Cardiac muscle cell (in vitro differentiated cells and primary cell): ENCODE measurements at regions not wholly inside any gene's neighbourhood (a gene's known extent, or its start where the extent isn't known, plus 50 kb on each side); places are given as distances from the start of the nearest gene placed in this dataset.

Source experiments
- DNase-seq, 2 donors: peaks; one replicate each; pipeline versions ENCODE4 v3.0.0 to v3.0.0-alpha.2; 2010 to 2017; ENCODE audit warnings: low read depth in 1 of 2, low spot score in 1 of 2
- H3K27ac ChIP-seq: fragments of 200-600 bp; sonication (generic); 2 replicates; pipeline ENCODE4 v1.5.1; 2016
- H3K27me3 ChIP-seq: fragments of 200-600 bp; sonication (generic); 2 replicates; pipeline ENCODE4 v1.6.0; 2016; ENCODE audit warnings: control low read depth
- H3K36me3 ChIP-seq: fragments of 200-600 bp; sonication (generic); 2 replicates; pipeline ENCODE4 v1.5.1; 2016; ENCODE audit warnings: control low read depth
- H3K4me1 ChIP-seq: fragments of 200-600 bp; sonication (generic); 2 replicates; pipeline ENCODE4 v1.8.1; 2017; ENCODE audit warnings: low read depth, mild to moderate bottlenecking, mixed run types
- H3K4me3 ChIP-seq: fragments of 200-600 bp; sonication (generic); 2 replicates; pipeline ENCODE4 v1.5.1; 2016; ENCODE audit warnings: mild to moderate bottlenecking
- H3K9me3 ChIP-seq: fragments of 200-600 bp; sonication (generic); 2 replicates; pipeline ENCODE4 v1.5.1; 2017; ENCODE audit warnings: low read depth, mild to moderate bottlenecking, control low read depth
- CTCF ChIP-seq: IDR thresholded peaks from 2 replicates; pipeline ENCODE4 v1.5.1; 2012; ENCODE audit warnings: low read depth, mild to moderate bottlenecking, low read length

- H3K27me3 ChIP-seq = no peaks in the 10 kb centered on the region
- H3K36me3 ChIP-seq = no peaks in the 10 kb centered on the region
- no peak overlapping the region for H3K27ac ChIP-seq
- no peaks in the 10 kb centered on the region for H3K9me3 ChIP-seq
- no peak overlapping the region for H3K4me3 ChIP-seq
- no peak for TF ChIP-seq CTCF
- no peak for DNase-seq
- no peaks in the 10 kb centered on the region for H3K4me1 ChIP-seq
Measured at GRCh38 chr11:70805243-70805642, 406.9 kb downstream of the CTTN start.

GRCh38 chr11:70805971-70806370, 407.6 kb downstream of the CTTN start:
- Histone ChIP-seq H3K9me3 (no peaks in the 10 kb centered on the region), H3K4me3 (no peak overlapping the region), H3K36me3 (no peaks in the 10 kb centered on the region), H3K27ac (no peak overlapping the region), H3K4me1 (no peaks in the 10 kb centered on the region), H3K27me3 (no peaks in the 10 kb centered on the region)
- TF ChIP-seq CTCF = no peak
- DNase-seq = no peak

- no peaks in the 10 kb centered on the region for H3K36me3 ChIP-seq
- no peak overlapping the region for H3K27ac ChIP-seq
- DNase-seq = no peak
- H3K4me1 ChIP-seq = no peaks in the 10 kb centered on the region
- H3K27me3 ChIP-seq = no peaks in the 10 kb centered on the region
- TF ChIP-seq CTCF = no peak
- no peaks in the 10 kb centered on the region for H3K9me3 ChIP-seq
- no peak overlapping the region for H3K4me3 ChIP-seq
Measured at GRCh38 chr11:70806461-70807194, 408.3 kb downstream of the CTTN start.

GRCh38 chr11:70807195-70807543, 408.8 kb downstream of the CTTN start:
- DNase-seq = no peak
- no peak for TF ChIP-seq CTCF
- Histone ChIP-seq H3K4me3 (no peak overlapping the region), H3K36me3 (no peaks in the 10 kb centered on the region), H3K27ac (no peak overlapping the region), H3K4me1 (no peaks in the 10 kb centered on the region), H3K27me3 (no peaks in the 10 kb centered on the region), H3K9me3 (no peaks in the 10 kb centered on the region)

- Histone ChIP-seq H3K4me1 (no peaks in the 10 kb centered on the region), H3K4me3 (no peak overlapping the region), H3K27ac (no peak overlapping the region), H3K27me3 (no peaks in the 10 kb centered on the region), H3K36me3 (no peaks in the 10 kb centered on the region), H3K9me3 (no peaks in the 10 kb centered on the region)
- TF ChIP-seq CTCF = no peak
- DNase-seq = no peak
Measured at GRCh38 chr11:70808686-70809375, 410.5 kb downstream of the CTTN start.
